GM23338 (cell line): ENCODE measurements at regions not wholly inside any gene's neighbourhood (a gene's known extent, or its start where the extent isn't known, plus 50 kb on each side); places are given as distances from the start of the nearest gene placed in this dataset.

Experiments
- ATAC-seq: fragments of 200-7000 bp; cut with Tn5 transposase; 3 replicates; pipeline ENCODE4 v1.9.1; 2020
- DNase-seq: peaks from one replicate; pipeline ENCODE4 v3.0.0-alpha.2; 2015; ENCODE audit warnings: low spot score
- H2AFZ ChIP-seq: fragments of 200-600 bp; sonication (generic); 2 replicates; pipeline ENCODE4 v1.8.0; 2016; ENCODE audit warnings: antibody characterized with exemption, mild to moderate bottlenecking, moderate library complexity
- H3F3A ChIP-seq: fragments of 200-600 bp; sonication (generic); replicated peaks from 2 replicates; pipeline ENCODE4 v1.8.0; 2017; ENCODE audit warnings: antibody characterized with exemption, mixed run types, low read depth
- H3K27ac ChIP-seq: fragments of 200-600 bp; sonication (generic); 2 replicates; pipeline ENCODE4 v1.6.1; 2016; ENCODE audit warnings: low read depth
- H3K27me3 ChIP-seq: fragments of 200-600 bp; sonication (generic); 2 replicates; pipeline ENCODE4 v1.8.0; 2016; ENCODE audit warnings: mild to moderate bottlenecking, mixed run types, moderate library complexity; ENCODE audit not compliant: insufficient read depth
- H3K36me3 ChIP-seq: fragments of 200-600 bp; sonication (generic); 2 replicates; pipeline ENCODE4 v1.8.0; 2016; ENCODE audit warnings: mild to moderate bottlenecking; ENCODE audit not compliant: insufficient read depth
- H3K4me1 ChIP-seq: fragments of 200-600 bp; sonication (generic); 2 replicates; pipeline ENCODE4 v1.8.0; 2016; ENCODE audit warnings: mild to moderate bottlenecking, moderate library complexity; ENCODE audit not compliant: insufficient read depth
- H3K4me2 ChIP-seq: fragments of 200-600 bp; sonication (generic); 2 replicates; pipeline ENCODE4 v1.7.1; 2017; ENCODE audit warnings: mixed run types
- H3K4me3 ChIP-seq: fragments of 200-600 bp; sonication (generic); 2 replicates; pipeline ENCODE4 v1.6.1; 2016; ENCODE audit warnings: mixed run types
- H3K79me2 ChIP-seq: fragments of 200-600 bp; sonication (generic); replicated peaks from 2 replicates; pipeline ENCODE4 v1.8.0; 2017; ENCODE audit warnings: mild to moderate bottlenecking; ENCODE audit not compliant: insufficient read depth
- H3K9me2 ChIP-seq: fragments of 200-600 bp; sonication (generic); 2 replicates; pipeline ENCODE4 v1.8.0; 2017; ENCODE audit not compliant: insufficient read depth
- H4K20me1 ChIP-seq: fragments of 200-600 bp; sonication (generic); replicated peaks from 2 replicates; pipeline ENCODE4 v1.8.0; 2017; ENCODE audit warnings: mild to moderate bottlenecking; ENCODE audit not compliant: insufficient read depth
- H3K27ac Mint-ChIP-seq: 2 replicates; pipeline ENCODE4 v1.8.0; 2020; ENCODE audit warnings: inconsistent platforms, mild to moderate bottlenecking, moderate library complexity, mixed read lengths
- H3K27me3 Mint-ChIP-seq: 3 replicates; pipeline ENCODE4 v1.8.0; 2022; ENCODE audit warnings: low read depth, mild to moderate bottlenecking, moderate library complexity, mixed read lengths, inconsistent platforms; ENCODE audit not compliant: insufficient read depth, poor library complexity
- H3K36me3 Mint-ChIP-seq: 3 replicates; pipeline ENCODE4 v1.8.0; 2021; ENCODE audit warnings: low read depth, mild to moderate bottlenecking, inconsistent platforms, moderate library complexity, mixed read lengths
- H3K4me1 Mint-ChIP-seq: 3 replicates; pipeline ENCODE4 v1.8.0; 2020; ENCODE audit warnings: mild to moderate bottlenecking, inconsistent platforms, mixed read lengths
- H3K4me3 Mint-ChIP-seq: 3 replicates; pipeline ENCODE4 v1.8.0; 2021; ENCODE audit warnings: moderate library complexity, mild to moderate bottlenecking, inconsistent platforms, mixed read lengths
- H3K9me3 Mint-ChIP-seq: 3 replicates; pipeline ENCODE4 v1.8.0; 2020; ENCODE audit warnings: moderate library complexity, mild to moderate bottlenecking, inconsistent platforms, mixed read lengths
- EZH2phosphoT487 ChIP-seq: fragments of 200-600 bp; sonication (generic); IDR thresholded peaks from one replicate; pipeline ENCODE4 v1.8.1; 2018; ENCODE audit warnings: antibody characterized with exemption; ENCODE audit not compliant: unreplicated experiment
- POLR2AphosphoS5 ChIP-seq: IDR thresholded peaks from 2 replicates; pipeline ENCODE4 v1.6.1; 2016; ENCODE audit warnings: antibody characterized with exemption, low read depth
- TF ChIP-seq, protein P1 (sequence below): fragments of 250-450 bp; sonication (Bioruptor Pico); IDR thresholded peaks from 2 replicates; pipeline ENCODE4 v1.5.0; 2020; ENCODE audit warnings: mild to moderate bottlenecking, moderate library complexity
- TF ChIP-seq, protein P2 (sequence below): IDR thresholded peaks from 2 replicates; pipeline ENCODE4 v1.6.1; 2016; ENCODE audit warnings: antibody characterized with exemption
- TF ChIP-seq, protein P3 (sequence below): IDR thresholded peaks from one replicate; pipeline ENCODE4 v1.6.1; 2018; ENCODE audit warnings: antibody characterized with exemption; ENCODE audit not compliant: unreplicated experiment

DNA sequence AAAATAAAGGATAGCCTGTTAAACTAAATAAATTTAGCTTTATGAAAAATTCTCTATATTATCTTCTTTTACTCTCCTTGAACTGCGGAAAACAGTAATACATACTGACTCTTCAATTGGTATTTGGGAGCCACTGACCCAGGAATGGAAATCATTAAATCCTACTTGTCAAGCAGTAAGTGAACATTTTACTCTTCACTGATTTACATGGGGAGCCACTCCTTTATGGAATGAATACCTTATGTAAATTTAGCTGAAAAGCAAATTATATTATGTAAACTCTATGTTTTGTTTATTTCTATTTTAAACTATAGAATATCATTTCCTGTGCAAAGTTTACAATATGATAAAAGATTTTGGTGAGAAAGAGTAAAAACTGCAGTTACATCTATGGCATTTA is 85.2 kb downstream of the STRADB start (continued):
- TF ChIP-seq, protein P1, sequence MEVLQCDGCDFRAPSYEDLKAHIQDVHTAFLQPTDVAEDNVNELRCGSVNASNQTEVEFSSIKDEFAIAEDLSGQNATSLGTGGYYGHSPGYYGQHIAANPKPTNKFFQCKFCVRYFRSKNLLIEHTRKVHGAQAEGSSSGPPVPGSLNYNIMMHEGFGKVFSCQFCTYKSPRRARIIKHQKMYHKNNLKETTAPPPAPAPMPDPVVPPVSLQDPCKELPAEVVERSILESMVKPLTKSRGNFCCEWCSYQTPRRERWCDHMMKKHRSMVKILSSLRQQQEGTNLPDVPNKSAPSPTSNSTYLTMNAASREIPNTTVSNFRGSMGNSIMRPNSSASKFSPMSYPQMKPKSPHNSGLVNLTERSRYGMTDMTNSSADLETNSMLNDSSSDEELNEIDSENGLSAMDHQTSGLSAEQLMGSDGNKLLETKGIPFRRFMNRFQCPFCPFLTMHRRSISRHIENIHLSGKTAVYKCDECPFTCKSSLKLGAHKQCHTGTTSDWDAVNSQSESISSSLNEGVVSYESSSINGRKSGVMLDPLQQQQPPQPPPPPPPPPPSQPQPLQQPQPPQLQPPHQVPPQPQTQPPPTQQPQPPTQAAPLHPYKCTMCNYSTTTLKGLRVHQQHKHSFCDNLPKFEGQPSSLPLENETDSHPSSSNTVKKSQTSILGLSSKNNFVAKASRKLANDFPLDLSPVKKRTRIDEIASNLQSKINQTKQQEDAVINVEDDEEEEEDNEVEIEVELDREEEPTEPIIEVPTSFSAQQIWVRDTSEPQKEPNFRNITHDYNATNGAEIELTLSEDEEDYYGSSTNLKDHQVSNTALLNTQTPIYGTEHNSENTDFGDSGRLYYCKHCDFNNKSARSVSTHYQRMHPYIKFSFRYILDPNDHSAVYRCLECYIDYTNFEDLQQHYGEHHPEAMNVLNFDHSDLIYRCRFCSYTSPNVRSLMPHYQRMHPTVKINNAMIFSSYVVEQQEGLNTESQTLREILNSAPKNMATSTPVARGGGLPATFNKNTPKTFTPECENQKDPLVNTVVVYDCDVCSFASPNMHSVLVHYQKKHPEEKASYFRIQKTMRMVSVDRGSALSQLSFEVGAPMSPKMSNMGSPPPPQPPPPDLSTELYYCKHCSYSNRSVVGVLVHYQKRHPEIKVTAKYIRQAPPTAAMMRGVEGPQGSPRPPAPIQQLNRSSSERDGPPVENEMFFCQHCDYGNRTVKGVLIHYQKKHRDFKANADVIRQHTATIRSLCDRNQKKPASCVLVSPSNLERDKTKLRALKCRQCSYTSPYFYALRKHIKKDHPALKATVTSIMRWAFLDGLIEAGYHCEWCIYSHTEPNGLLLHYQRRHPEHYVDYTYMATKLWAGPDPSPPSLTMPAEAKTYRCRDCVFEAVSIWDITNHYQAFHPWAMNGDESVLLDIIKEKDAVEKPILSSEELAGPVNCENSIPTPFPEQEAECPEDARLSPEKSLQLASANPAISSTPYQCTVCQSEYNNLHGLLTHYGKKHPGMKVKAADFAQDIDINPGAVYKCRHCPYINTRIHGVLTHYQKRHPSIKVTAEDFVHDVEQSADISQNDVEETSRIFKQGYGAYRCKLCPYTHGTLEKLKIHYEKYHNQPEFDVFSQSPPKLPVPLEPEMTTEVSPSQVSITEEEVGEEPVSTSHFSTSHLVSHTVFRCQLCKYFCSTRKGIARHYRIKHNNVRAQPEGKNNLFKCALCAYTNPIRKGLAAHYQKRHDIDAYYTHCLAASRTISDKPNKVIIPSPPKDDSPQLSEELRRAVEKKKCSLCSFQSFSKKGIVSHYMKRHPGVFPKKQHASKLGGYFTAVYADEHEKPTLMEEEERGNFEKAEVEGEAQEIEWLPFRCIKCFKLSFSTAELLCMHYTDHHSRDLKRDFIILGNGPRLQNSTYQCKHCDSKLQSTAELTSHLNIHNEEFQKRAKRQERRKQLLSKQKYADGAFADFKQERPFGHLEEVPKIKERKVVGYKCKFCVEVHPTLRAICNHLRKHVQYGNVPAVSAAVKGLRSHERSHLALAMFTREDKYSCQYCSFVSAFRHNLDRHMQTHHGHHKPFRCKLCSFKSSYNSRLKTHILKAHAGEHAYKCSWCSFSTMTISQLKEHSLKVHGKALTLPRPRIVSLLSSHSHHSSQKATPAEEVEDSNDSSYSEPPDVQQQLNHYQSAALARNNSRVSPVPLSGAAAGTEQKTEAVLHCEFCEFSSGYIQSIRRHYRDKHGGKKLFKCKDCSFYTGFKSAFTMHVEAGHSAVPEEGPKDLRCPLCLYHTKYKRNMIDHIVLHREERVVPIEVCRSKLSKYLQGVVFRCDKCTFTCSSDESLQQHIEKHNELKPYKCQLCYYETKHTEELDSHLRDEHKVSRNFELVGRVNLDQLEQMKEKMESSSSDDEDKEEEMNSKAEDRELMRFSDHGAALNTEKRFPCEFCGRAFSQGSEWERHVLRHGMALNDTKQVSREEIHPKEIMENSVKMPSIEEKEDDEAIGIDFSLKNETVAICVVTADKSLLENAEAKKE (CRISPR knock-in tag): no peak
- TF ChIP-seq, protein P2, sequence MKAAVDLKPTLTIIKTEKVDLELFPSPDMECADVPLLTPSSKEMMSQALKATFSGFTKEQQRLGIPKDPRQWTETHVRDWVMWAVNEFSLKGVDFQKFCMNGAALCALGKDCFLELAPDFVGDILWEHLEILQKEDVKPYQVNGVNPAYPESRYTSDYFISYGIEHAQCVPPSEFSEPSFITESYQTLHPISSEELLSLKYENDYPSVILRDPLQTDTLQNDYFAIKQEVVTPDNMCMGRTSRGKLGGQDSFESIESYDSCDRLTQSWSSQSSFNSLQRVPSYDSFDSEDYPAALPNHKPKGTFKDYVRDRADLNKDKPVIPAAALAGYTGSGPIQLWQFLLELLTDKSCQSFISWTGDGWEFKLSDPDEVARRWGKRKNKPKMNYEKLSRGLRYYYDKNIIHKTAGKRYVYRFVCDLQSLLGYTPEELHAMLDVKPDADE: no peak
- no peak for TF ChIP-seq POLR2AphosphoS5

DNA sequence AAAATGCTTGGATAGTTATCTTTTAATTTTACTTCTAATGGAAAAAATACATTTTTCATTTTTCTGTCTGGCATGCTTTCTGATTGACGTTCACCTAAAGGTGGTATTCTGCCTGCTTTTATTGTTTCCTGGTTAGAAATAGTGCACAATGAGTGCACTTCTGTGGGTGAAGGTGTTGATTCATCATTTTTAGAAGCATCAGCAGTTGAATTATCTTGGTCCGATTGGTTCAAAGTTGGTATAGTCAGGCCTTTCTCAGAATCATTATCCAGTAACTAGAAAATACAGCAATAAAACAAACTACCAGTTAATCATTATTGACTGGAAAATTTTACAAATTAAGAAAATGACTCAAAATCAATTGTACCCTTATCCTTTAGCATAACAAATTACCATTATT is 84.5 kb downstream of the STRADB start:
- ATAC-seq (no peak), DNase-seq (no peak)
- no peaks in the 10 kb centered on the region for H3K79me2 ChIP-seq
- H3K4me1 Mint-ChIP-seq: no peaks in the 10 kb centered on the region
- H3K36me3 Mint-ChIP-seq: no peaks in the 10 kb centered on the region
- no peaks in the 10 kb centered on the region for H3K4me1 ChIP-seq
- H4K20me1 ChIP-seq: no peaks in the 10 kb centered on the region
- no peaks in the 10 kb centered on the region for H3K27me3 Mint-ChIP-seq
- no peaks in the 10 kb centered on the region for H3K36me3 ChIP-seq
- H3F3A ChIP-seq: no peaks in the 10 kb centered on the region
- peaks cover 5% of the 10 kb centered on the region; the same call in 1 of the 3 replicates for H3K9me3 Mint-ChIP-seq
- no peak overlapping the region for H3K4me3 Mint-ChIP-seq
- H3K27ac ChIP-seq: no peak overlapping the region
- H2AFZ ChIP-seq: no peak overlapping the region
- no peak overlapping the region for H3K4me2 ChIP-seq
- H3K4me3 ChIP-seq: no peak overlapping the region
- H3K27ac Mint-ChIP-seq: no peak overlapping the region
- H3K27me3 ChIP-seq: no peaks in the 10 kb centered on the region
- H3K9me2 ChIP-seq: peaks cover 5% of the 10 kb centered on the region; the same call in 1 of the 2 replicates
- TF ChIP-seq, protein P1 (CRISPR knock-in tag): no peak
- TF ChIP-seq, protein P3, sequence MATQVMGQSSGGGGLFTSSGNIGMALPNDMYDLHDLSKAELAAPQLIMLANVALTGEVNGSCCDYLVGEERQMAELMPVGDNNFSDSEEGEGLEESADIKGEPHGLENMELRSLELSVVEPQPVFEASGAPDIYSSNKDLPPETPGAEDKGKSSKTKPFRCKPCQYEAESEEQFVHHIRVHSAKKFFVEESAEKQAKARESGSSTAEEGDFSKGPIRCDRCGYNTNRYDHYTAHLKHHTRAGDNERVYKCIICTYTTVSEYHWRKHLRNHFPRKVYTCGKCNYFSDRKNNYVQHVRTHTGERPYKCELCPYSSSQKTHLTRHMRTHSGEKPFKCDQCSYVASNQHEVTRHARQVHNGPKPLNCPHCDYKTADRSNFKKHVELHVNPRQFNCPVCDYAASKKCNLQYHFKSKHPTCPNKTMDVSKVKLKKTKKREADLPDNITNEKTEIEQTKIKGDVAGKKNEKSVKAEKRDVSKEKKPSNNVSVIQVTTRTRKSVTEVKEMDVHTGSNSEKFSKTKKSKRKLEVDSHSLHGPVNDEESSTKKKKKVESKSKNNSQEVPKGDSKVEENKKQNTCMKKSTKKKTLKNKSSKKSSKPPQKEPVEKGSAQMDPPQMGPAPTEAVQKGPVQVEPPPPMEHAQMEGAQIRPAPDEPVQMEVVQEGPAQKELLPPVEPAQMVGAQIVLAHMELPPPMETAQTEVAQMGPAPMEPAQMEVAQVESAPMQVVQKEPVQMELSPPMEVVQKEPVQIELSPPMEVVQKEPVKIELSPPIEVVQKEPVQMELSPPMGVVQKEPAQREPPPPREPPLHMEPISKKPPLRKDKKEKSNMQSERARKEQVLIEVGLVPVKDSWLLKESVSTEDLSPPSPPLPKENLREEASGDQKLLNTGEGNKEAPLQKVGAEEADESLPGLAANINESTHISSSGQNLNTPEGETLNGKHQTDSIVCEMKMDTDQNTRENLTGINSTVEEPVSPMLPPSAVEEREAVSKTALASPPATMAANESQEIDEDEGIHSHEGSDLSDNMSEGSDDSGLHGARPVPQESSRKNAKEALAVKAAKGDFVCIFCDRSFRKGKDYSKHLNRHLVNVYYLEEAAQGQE: no peak
- TF ChIP-seq EZH2phosphoT487: no peak
